ENCODE measurements at regions not wholly inside any gene's neighbourhood (a gene's known extent, or its start where the extent isn't known, plus 50 kb on each side); places are given as distances from the start of the nearest gene placed in this dataset.

DNA sequence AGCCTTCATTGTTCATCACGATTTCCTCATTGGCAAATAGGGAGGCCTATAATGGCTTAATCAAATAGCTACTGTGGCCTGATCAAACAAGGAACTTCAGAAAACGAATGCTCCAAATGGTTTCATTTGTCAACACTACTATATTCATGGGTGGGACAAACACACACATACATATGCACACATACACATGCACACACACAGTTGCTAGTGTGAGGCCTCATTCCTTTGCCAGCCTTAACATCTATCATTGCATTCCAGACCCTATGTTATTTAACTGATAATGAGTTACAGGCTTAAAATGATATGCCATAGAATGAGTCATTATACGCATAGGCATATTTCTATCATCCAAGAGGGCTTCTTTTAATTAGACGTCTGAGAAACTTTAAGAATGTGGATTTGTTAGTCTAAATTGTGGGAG is 140.2 kb downstream of the KLF5 start:
- DNase-seq (ENCODE audit: low spot score): no peak

DNA sequence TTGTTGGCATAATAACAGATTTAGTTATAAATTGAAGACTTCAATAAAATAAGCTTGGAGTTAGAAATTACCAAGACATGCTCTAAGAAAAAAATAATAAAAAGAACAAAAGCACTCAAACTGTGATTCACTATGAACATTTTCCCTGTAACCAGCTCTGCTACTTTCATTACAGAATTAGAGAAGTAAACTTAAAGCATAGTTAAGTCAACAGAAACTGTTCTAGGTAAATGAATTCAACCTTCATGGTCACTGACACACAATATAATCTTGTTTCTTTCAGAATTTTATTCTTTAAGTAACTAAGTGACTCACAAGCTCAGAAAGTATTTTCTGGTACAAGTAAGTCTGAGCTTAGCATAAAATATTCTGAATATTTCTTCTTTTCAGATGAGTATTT is 136.3 kb downstream of the KLF5 start:
- no peak for DNase-seq (ENCODE audit: low spot score)

DNA sequence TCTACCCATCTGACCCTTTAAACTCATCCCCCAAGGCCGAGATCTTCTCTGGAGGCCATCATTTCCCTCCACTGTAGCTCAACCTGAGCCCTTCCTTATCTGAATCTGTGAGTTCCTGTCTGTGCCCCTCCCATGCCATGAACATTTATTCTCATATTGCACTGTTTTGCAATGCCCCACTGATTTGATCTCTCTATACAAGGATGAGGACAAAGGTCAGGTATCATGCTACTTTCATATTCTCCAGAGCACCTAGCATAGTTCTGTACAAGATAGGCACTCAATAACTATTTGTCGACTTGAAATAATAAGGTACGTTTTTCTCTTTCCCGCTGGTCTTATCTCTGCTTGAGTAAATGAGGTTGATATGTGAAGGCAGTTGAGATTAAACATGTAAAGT is 135.5 kb downstream of the KLF5 start:
- no peak for DNase-seq (ENCODE audit: low spot score)

- DNase-seq (ENCODE audit: low spot score): no peak
Measured at GRCh38 chr13:73193554-73193953, 134.7 kb downstream of the KLF5 start.

GRCh38 chr13:73190477-73190876 is 131.7 kb downstream of the KLF5 start:
- no peak for DNase-seq (ENCODE audit: low spot score)

- DNase-seq (ENCODE audit: low spot score): no peak
Measured at GRCh38 chr13:73189776-73190175, 131.0 kb downstream of the KLF5 start.

DNA sequence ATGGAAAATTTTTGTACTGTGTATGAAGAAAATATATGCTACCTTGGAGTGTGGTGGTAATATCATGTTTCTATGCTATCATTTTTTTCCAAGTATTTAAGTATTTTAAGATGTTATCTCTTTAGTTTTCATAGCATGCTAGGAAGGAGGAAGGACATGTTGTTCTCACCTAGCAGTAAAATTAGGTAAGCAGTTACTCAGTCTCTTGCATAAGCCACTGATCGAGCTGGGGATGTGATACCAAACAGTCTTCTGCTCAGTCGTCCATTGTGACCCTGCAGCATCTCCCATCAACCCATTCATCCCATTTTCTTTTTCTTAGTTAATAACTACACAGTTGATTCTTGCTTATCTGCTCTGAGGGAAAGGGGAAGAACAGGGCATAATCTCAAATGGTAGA is 130.6 kb downstream of the KLF5 start:
- DNase-seq (ENCODE audit: low spot score): no peak

DNA sequence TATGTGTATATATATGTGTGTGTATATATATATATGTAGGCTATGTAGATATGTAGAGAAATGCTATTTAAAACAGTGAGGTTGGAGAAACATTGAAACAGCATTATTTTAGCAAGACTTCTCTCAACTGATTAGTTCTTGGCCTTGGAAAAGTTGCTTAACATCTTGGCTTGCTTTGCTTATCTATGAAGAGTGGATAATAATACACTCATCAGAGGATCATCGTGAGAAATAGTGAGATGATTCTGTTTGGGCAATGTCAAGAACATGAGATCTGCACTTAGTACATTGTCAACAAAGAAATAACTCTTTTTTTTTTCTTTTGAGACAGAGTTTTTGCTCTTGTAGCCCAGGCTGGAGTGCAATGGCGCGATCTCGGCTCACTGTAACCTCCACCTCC is 128.3 kb downstream of the KLF5 start:
- no peak for DNase-seq (ENCODE audit: low spot score)

GRCh38 chr13:73179650-73180274 is 121.0 kb downstream of the KLF5 start:
- DNase-seq (ENCODE audit: low spot score): no peak

GRCh38 chr13:73177916-73178565 is 119.2 kb downstream of the KLF5 start:
- no peak for DNase-seq (ENCODE audit: low spot score)

GRCh38 chr13:73177017-73177416 is 118.2 kb downstream of the KLF5 start:
- no peak for DNase-seq (ENCODE audit: low spot score)

GRCh38 chr13:73174521-73175010 is 115.8 kb downstream of the KLF5 start:
- DNase-seq (ENCODE audit: low spot score): no peak

DNA sequence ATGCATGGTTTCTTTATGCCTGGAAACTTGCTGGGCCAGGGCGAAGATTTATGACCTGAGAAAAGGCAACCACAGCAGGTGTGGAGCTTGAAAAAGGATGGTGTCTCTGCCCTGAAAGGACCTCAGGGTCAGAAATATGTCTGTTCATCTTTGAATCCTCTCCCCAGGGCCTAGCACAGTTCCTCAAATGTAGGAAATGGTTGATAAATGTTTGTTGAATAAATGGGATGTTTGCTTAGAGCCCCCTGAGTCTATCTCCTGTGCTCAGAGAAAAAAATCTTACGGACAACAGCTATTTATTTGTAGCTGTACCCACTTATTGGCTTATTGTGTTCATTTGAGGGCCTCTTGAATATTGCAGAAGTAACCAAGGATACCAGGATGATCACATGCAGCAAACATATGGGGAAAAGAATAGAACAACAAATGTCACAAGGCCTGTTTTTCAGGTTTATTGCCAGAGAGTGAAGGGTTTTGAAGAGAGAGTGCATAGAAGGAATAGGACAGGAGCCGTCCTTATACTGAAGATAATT is 114.5 kb downstream of the KLF5 start:
- DNase-seq (ENCODE audit: low spot score): no peak

GRCh38 chr13:73171926-73172325 is 113.1 kb downstream of the KLF5 start:
- DNase-seq (ENCODE audit: low spot score): no peak

GRCh38 chr13:73171271-73171682 is 112.5 kb downstream of the KLF5 start:
- DNase-seq (ENCODE audit: low spot score): no peak

GRCh38 chr13:73169971-73170370 is 111.2 kb downstream of the KLF5 start:
- no peak for DNase-seq (ENCODE audit: low spot score)

- DNase-seq (ENCODE audit: low spot score): no peak
Measured at GRCh38 chr13:73168953-73169401, 110.2 kb downstream of the KLF5 start.

DNA sequence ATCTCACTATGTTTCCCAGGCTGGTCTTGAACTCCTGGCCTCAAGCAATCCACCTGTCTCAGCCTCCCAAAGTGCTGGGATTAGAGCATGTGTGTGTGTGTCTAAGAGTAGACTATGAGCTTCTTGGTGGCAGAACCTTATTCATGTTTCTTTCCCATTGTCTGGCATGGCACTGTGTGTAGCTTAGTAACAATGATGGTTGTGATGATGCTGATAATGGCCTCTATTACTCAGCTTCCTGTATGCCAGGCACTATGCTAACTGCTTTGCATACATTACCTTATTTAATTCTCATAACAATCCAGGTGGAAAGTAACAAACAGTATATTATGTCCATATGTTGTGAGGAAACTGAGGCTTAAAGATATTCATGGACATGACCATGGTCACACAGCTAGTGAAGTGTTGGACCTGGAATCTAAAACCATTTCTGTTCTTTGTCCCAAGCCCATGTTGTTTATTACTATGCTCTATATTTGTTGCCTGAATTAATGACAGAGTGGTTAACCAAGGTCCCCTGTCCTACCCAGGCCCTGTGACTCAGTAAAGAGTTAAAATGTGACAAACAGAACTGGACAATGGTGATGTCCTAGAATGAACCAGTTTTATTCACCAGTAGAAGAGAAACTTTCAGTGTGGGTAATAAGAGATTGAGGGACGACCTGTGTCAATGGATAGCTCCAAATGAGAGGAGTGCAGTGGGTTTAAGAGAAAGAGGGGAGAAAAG is 109.6 kb downstream of the KLF5 start:
- DNase-seq (ENCODE audit: low spot score): no peak

GRCh38 chr13:73167028-73167820 is 108.4 kb downstream of the KLF5 start:
- DNase-seq (ENCODE audit: low spot score): no peak

GRCh38 chr13:73166204-73166603 is 107.4 kb downstream of the KLF5 start:
- DNase-seq (ENCODE audit: low spot score): no peak

GRCh38 chr13:73162912-73163911 is 104.4 kb downstream of the KLF5 start:
- no peak for DNase-seq (ENCODE audit: low spot score)

Measured in CD4-positive, alpha-beta T cell treated with Interleukin-15 for 4 hours (primary cell).